Karpas-422 (cell line): ENCODE measurements at regions not wholly inside any gene's neighbourhood (a gene's known extent, or its start where the extent isn't known, plus 50 kb on each side); places are given as distances from the start of the nearest gene placed in this dataset.
"Not testable (repeated sequence)": the region's sequence is repeated elsewhere in the genome, so short reads cannot be mapped to it uniquely, and the experiment has no call there.

Experiments used
- DNase-seq: peaks from one replicate; pipeline ENCODE4 v3.0.0-alpha.2; 2015
- H2AFZ ChIP-seq: fragments of 200-600 bp; sonication (generic); 2 replicates; pipeline ENCODE4 v1.6.1; 2014; ENCODE audit warnings: antibody characterized with exemption, low read length, mixed read lengths
- H3K27ac ChIP-seq: fragments of 200-600 bp; sonication (generic); 2 replicates; pipeline ENCODE4 v1.5.1; 2014; ENCODE audit warnings: mild to moderate bottlenecking, low read length, moderate library complexity
- H3K27me3 ChIP-seq: fragments of 200-600 bp; sonication (generic); 2 replicates; pipeline ENCODE4 v1.6.1; 2014; ENCODE audit warnings: low read length, mixed read lengths
- H3K36me3 ChIP-seq: fragments of 200-600 bp; sonication (generic); 2 replicates; pipeline ENCODE4 v1.6.1; 2014; ENCODE audit warnings: low read length, mixed read lengths; ENCODE audit not compliant: insufficient read depth
- H3K4me1 ChIP-seq: fragments of 200-600 bp; sonication (generic); 2 replicates; pipeline ENCODE4 v1.6.1; 2014; ENCODE audit warnings: mild to moderate bottlenecking, low read length, mixed read lengths
- H3K4me2 ChIP-seq: fragments of 200-600 bp; sonication (generic); 2 replicates; pipeline ENCODE4 v1.6.1; 2014; ENCODE audit warnings: low read length, low read depth, mild to moderate bottlenecking; ENCODE audit not compliant: poor library complexity, severe bottlenecking
- H3K4me3 ChIP-seq: fragments of 200-600 bp; sonication (generic); 2 replicates; pipeline ENCODE4 v1.5.1; 2014; ENCODE audit warnings: mild to moderate bottlenecking, antibody characterized with exemption, low read length, mixed read lengths
- H3K79me2 ChIP-seq: fragments of 200-600 bp; sonication (generic); 2 replicates; pipeline ENCODE4 v1.6.1; 2014; ENCODE audit warnings: mild to moderate bottlenecking, low read length, mixed read lengths
- H3K9ac ChIP-seq: fragments of 200-600 bp; sonication (generic); 2 replicates; pipeline ENCODE4 v1.6.0; 2014; ENCODE audit warnings: low read length
- H3K9me2 ChIP-seq: fragments of 200-600 bp; sonication (generic), shearing (Covaris generic); replicated peaks from 2 replicates; pipeline ENCODE4 v1.6.0; 2014; ENCODE audit warnings: mild to moderate bottlenecking, low read length, moderate library complexity; ENCODE audit not compliant: insufficient read depth
- H3K9me3 ChIP-seq: fragments of 300-700, 200-600 bp; sonication (generic); 2 replicates; pipeline ENCODE4 v1.6.1; 2014; ENCODE audit warnings: low read length, mixed read lengths
- H4K20me1 ChIP-seq: fragments of 200-600 bp; sonication (generic); 2 replicates; pipeline ENCODE4 v1.6.1; 2014; ENCODE audit warnings: mild to moderate bottlenecking, antibody characterized with exemption, low read length, low read depth; ENCODE audit not compliant: insufficient read depth

GRCh38 chr2:215889240-215889969 lies 123.9 kb downstream of the MREG start:
- H3K79me2 ChIP-seq, H4K20me1 ChIP-seq, H3K27me3 ChIP-seq, H3K9me3 ChIP-seq, H3K36me3 ChIP-seq, H3K9me2 ChIP-seq, H3K4me1 ChIP-seq, H3K4me3 ChIP-seq, H3K4me2 ChIP-seq, H3K9ac ChIP-seq, DNase-seq, H2AFZ ChIP-seq, H3K27ac ChIP-seq: not testable (repeated sequence)

- Histone ChIP-seq H4K20me1 (no peaks in the 10 kb centered on the region), H3K4me3 (no peak overlapping the region), H3K9me3 (no peaks in the 10 kb centered on the region), H3K79me2 (no peaks in the 10 kb centered on the region), H3K36me3 (no peaks in the 10 kb centered on the region), H3K9ac (no peak overlapping the region), H3K27ac (no peak overlapping the region), H3K4me2 (no peak overlapping the region), H3K27me3 (no peaks in the 10 kb centered on the region), H3K4me1 (peaks cover 5% of the 10 kb centered on the region), H2AFZ (no peak overlapping the region), H3K9me2 (no peaks in the 10 kb centered on the region)
- no peak for DNase-seq
These were observed 124.7 kb downstream of the MREG start for GRCh38 chr2:215888680-215889079.

- H3K4me3 ChIP-seq, result no peak overlapping the region
- H3K4me1 ChIP-seq, result peaks cover 7% of the 10 kb centered on the region
- no peaks in the 10 kb centered on the region for H3K79me2 ChIP-seq
- H3K36me3 ChIP-seq, result no peaks in the 10 kb centered on the region
- no peak for DNase-seq
- no peaks in the 10 kb centered on the region for H4K20me1 ChIP-seq
- H3K27ac ChIP-seq, result no peak overlapping the region
- H3K4me2 ChIP-seq, result no peak overlapping the region
- H3K9me2 ChIP-seq, result no peaks in the 10 kb centered on the region
- H2AFZ ChIP-seq, result no peak overlapping the region
- no peak overlapping the region for H3K9ac ChIP-seq
- no peaks in the 10 kb centered on the region for H3K9me3 ChIP-seq
- no peaks in the 10 kb centered on the region for H3K27me3 ChIP-seq
These were observed 126.0 kb downstream of the MREG start for GRCh38 chr2:215887303-215887702.

- no peaks in the 10 kb centered on the region for H3K27me3 ChIP-seq
- DNase-seq, result no peak
- peaks cover 15% of the 10 kb centered on the region for H3K4me1 ChIP-seq
- no peak overlapping the region for H3K4me3 ChIP-seq
- no peak overlapping the region for H2AFZ ChIP-seq
- H4K20me1 ChIP-seq, result no peaks in the 10 kb centered on the region
- no peak overlapping the region for H3K27ac ChIP-seq
- no peaks in the 10 kb centered on the region for H3K36me3 ChIP-seq
- H3K4me2 ChIP-seq, result no peak overlapping the region
- H3K9me3 ChIP-seq, result no peaks in the 10 kb centered on the region
- no peak overlapping the region for H3K9ac ChIP-seq
- H3K79me2 ChIP-seq, result no peaks in the 10 kb centered on the region
- no peaks in the 10 kb centered on the region for H3K9me2 ChIP-seq
These were observed 127.3 kb downstream of the MREG start for GRCh38 chr2:215886022-215886421.

GRCh38 chr2:215885536-215885935 lies 127.8 kb downstream of the MREG start:
- Histone ChIP-seq H3K4me3 (no peak overlapping the region), H3K4me2 (no peak overlapping the region), H4K20me1 (no peaks in the 10 kb centered on the region), H3K27ac (no peak overlapping the region), H3K9ac (no peak overlapping the region), H3K27me3 (no peaks in the 10 kb centered on the region), H3K36me3 (no peaks in the 10 kb centered on the region), H3K79me2 (no peaks in the 10 kb centered on the region), H3K9me2 (no peaks in the 10 kb centered on the region), H3K4me1 (peaks cover 20% of the 10 kb centered on the region), H3K9me3 (no peaks in the 10 kb centered on the region), H2AFZ (no peak overlapping the region)
- DNase-seq, result no peak

GRCh38 chr2:215884451-215885087 lies 128.8 kb downstream of the MREG start:
- H3K9ac ChIP-seq, result no peak overlapping the region
- no peaks in the 10 kb centered on the region for H4K20me1 ChIP-seq
- peaks cover 23% of the 10 kb centered on the region for H3K4me1 ChIP-seq
- no peak overlapping the region for H2AFZ ChIP-seq
- no peak for DNase-seq
- H3K79me2 ChIP-seq, result no peaks in the 10 kb centered on the region
- no peaks in the 10 kb centered on the region for H3K9me2 ChIP-seq
- no peak overlapping the region for H3K4me3 ChIP-seq
- no peaks in the 10 kb centered on the region for H3K27me3 ChIP-seq
- no peak overlapping the region for H3K4me2 ChIP-seq
- H3K36me3 ChIP-seq, result no peaks in the 10 kb centered on the region
- H3K27ac ChIP-seq, result no peak overlapping the region
- no peaks in the 10 kb centered on the region for H3K9me3 ChIP-seq

GRCh38 chr2:215883799-215884198 lies 129.6 kb downstream of the MREG start:
- Histone ChIP-seq H3K4me3 (no peak overlapping the region), H3K4me1 (peaks cover 30% of the 10 kb centered on the region), H3K4me2 (no peak overlapping the region), H2AFZ (no peak overlapping the region), H3K36me3 (no peaks in the 10 kb centered on the region), H3K27ac (no peak overlapping the region), H3K9me2 (no peaks in the 10 kb centered on the region), H3K79me2 (no peaks in the 10 kb centered on the region), H3K27me3 (no peaks in the 10 kb centered on the region), H4K20me1 (no peaks in the 10 kb centered on the region), H3K9ac (no peak overlapping the region), H3K9me3 (no peaks in the 10 kb centered on the region)
- no peak for DNase-seq

- Histone ChIP-seq H3K9ac (no peak overlapping the region), H3K9me2 (no peaks in the 10 kb centered on the region), H3K9me3 (no peaks in the 10 kb centered on the region), H4K20me1 (no peaks in the 10 kb centered on the region), H3K36me3 (no peaks in the 10 kb centered on the region), H3K27me3 (no peaks in the 10 kb centered on the region), H3K4me2 (no peak overlapping the region), H3K4me3 (no peak overlapping the region), H2AFZ (no peak overlapping the region), H3K27ac (no peak overlapping the region), H3K79me2 (no peaks in the 10 kb centered on the region), H3K4me1 (peaks cover 30% of the 10 kb centered on the region)
- no peak for DNase-seq
These were observed 130.7 kb downstream of the MREG start for GRCh38 chr2:215882689-215883088.
